HG03521 (cell line): ENCODE measurements at regions not wholly inside any gene's neighbourhood (a gene's known extent, or its start where the extent isn't known, plus 50 kb on each side); places are given as distances from the start of the nearest gene placed in this dataset.

Experiments
- ATAC-seq: cut with Tn5 transposase; IDR thresholded peaks from one replicate; pipeline ENCODE4 v1.9.1; 2021; ENCODE audit warnings: mild to moderate bottlenecking, moderate library complexity; ENCODE audit not compliant: unreplicated experiment

DNA sequence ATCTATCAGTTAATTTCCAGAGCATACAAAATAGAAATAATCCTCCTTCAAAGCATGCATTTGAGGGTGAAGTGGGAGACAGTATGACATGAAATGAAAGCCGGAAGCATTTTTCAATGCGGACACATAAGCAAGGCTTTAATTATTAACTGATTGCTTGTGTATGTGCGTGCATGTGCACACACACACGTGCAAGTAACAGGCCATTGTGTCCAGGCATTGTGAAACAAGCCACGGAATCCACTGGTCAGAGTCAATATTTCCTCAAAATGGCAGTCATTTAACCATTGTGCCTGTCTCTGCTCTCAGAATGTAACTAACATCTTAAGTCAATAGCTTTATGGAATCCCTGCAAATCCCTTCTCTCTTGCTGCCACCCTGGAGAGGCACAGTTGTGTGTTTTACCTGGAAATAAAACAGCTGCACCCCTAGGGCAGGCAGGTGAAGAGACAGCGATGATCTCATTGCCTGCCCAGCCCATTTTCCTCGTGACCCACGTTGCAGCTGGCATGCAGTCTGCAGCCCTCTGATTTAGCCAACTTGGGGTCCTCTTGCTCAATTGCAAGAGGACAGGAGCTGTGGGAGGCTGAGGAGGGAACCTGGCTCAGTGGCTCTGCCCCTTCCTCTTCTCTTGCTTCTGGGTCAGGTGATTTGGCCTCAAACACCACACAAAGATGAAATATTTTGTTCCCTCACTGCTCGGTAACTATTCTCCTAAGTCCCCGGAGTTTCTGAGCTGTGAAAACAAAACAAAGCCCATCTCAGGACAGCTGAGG, 500.9 kb upstream of the ZMIZ1 start:
- no peak for ATAC-seq

DNA sequence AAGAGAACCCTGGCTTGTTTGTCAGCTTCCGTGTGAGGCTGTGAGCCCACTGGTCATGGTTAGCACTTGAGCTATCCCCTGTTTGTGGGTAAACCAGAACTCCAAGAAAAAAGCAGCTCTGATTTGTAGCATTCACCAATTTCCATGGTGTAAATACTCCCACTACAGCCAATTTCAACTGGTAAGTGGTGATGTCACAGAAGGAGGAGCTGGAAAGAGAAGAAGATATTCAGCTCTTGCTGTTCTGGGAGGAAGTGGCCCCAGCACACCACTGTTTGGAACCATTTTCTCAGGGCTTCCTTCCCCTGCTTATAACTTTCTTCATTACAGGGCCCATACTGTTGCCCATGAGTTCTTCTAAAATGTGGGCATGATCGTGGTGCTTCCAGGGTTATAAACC, 500.1 kb upstream of the ZMIZ1 start:
- no peak for ATAC-seq

DNA sequence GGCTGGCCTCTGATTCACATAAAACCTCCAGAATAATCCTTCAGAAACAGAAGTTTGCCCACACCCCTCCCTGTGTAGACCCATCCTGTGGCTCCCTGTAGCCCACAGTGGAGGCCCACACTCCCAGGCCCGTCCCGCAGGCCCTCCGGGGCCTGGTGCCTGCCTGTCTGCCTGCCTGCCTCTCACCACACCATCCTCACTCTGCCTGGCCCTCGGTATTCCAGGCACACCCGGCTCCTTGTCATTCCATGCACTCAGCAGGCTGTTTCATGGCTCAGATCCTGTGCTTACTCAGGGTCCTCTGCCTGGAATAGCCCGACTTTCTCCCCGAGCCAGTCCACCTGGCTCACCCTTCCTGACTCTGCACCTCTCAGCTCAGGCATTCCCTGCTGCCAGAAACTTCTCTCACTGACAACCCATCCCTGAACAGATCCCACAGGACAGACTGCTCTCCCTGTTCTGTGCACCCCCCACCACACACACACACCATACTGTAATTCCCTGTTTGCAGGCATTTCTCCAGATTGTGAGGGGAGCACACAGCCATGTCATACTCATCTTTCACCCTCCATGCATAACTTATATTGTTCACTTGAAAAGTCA, 498.0 kb upstream of the ZMIZ1 start:
- ATAC-seq, result no peak

DNA sequence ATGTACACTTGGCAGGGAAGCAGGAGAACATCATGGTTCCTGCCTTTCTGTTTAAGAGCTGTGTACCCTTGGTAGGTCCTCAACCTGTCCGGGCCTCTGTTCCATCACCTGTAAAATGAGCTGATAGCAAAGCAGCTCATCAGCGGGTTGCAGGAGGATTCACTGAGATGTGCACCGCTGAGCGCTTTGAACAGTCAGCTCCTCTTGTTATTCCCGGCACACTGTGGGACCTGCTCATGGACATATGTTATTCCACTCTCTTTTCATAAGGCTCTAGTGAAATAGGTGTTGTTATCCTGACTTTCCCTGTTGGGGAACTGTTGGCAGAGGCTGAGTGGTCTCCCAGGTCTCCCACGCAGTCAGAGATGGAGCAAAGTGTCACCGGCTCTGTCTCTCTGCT, 497.5 kb upstream of the ZMIZ1 start:
- ATAC-seq, result no peak

DNA sequence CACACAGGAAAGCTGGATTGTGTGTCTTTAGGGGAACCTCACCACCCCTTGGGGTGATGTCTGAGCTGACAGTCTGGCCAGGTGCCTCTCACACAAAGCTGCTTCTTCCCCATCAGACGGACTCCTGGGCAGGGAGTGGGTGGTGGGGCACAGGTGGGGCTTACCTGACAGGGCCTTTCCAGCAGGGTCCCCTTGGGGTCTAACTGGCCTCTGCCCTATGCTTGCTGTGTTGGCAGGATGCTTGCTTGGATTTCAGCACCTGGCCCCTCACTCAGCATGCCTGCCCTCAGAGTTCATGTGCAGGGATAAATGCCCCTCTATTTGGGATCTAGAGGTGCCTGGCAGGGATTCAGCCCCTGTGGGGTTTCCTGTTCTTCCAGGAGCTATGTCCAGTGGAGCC, 496.9 kb upstream of the ZMIZ1 start:
- ATAC-seq, result no peak

DNA sequence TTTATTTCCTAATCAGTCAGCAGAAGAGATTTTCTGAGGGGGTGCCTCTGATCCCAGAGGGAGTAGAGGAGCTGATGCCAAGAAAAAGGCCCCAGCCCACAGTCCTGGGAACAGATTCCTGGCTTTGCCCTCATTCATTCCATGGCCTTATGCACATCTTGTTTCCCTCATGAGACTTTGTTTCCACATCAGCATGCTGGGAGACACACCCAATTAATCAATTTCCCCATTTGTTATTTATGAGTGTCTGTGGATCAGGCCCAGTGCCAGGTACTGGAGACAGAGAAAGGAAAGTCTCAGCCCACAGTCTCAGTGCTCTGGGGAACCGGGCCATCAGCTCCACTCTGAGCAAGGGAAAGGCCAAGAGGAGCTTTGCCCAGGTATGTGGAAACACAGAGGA, 496.2 kb upstream of the ZMIZ1 start:
- no peak for ATAC-seq

DNA sequence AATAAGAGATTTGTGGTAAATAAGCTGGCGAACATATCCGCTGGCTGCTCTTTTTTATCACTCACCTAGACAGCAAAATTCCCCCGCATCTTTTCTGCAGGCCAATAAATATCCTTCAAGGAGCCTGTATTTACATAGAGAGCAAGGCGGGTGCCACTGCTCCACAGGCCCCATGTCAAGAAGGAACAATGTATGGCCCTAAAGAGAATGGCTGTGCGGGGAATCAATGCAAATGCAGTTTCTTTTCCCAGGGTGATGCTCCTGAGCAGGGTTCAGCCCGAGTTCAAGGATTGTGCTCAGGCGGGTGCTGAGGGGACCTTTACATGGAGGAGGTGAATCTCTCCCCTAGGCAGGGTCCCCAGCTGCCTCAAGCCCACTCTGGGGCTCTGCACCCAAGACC, 494.2 kb upstream of the ZMIZ1 start:
- no peak for ATAC-seq

DNA sequence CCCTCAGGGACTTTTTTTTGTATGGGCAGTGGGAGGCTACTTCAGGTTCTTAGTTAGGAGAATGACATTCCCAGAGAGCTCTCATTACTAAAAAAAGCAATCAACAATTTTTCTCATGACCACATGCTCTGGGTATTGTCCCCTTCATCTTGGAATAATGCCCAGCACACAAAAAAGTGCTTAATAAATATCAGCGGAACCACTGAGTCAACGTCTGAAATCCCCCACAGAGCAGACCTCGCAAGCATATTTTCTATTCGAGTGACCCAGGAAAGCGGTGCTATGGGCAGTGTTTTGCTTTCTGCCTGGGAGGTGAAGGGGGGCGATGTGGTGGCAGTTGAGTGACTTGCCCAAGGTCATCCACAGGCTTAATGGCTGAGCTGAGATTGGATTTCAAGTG, 493.4 kb upstream of the ZMIZ1 start:
- ATAC-seq, result no peak

DNA sequence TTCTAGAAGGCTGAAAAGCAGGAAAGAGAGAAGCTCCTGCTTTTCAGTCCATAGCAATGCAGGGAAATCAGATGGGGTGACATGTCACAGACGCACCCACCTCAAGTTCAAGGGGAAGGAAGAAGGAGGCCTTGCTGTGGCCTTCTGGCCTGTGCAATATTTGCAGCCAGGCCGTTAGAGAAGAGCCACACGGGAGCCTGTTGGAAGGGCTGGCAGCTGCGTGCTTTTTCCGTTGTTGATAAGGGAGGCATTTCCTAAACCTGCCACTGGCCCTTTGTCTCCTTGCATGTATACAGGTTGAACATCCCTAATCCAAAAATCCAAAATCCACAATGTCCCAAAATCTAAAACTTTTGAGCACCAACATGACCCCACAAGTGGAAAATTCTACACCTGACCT, 492.5 kb upstream of the ZMIZ1 start:
- no peak for ATAC-seq

DNA sequence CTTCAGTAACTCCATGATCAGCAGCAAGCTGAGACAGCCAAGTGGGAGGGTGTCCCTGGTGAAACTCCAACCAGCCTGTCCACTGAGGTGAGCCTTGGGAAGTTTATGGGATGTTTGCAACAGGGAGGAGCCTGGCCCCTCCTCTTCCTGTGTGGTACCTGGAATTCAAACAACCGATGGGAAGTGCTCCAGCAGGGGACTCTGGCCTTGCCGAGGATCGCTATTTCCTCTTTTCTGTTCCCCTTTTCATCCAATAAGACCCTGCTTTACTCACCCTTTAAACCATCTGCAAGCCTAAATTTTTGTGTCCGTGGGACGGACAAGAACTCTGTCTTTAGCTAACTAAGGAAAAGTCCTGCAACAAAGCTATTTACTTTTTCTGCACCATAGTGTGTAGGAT, 491.1 kb upstream of the ZMIZ1 start:
- no peak for ATAC-seq

DNA sequence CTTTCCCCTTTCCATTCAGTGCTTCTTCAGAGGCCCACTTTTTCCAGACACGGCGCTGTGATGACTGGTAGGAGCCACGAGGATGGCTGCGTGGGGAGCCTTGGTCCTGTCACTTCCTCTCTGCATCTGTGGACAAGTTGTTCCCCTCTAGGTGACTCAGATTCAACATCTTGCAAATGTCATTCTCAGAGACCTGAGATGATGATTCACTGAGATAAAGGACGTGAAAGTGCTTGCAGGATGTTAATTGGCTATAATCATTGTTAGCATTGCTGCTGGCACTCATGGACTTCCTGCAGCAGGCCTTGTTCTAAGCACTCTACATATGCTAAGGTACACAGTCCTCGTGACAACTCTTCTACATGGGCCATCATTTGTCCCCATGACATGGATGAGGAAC, 489.8 kb upstream of the ZMIZ1 start:
- ATAC-seq, result no peak

DNA sequence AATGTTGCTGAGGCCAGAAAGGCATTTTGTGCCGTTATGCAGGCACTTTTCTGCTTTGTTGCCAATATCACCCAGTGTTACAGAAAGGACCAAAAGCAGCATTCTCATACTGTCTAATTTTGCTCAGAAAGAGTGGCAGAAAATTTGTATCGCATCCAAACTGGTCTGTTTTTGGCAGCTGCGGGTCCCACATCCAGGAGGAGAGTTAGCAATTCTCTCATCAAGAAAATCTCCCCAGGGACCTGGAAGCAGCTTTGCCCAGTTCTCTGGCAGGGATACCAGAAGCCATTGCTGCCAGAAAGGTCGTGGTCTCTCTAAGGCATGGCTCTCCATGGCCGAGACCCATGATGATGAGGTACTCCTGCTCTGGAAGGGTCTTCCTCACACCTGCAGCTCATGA, 489.2 kb upstream of the ZMIZ1 start:
- no peak for ATAC-seq

DNA sequence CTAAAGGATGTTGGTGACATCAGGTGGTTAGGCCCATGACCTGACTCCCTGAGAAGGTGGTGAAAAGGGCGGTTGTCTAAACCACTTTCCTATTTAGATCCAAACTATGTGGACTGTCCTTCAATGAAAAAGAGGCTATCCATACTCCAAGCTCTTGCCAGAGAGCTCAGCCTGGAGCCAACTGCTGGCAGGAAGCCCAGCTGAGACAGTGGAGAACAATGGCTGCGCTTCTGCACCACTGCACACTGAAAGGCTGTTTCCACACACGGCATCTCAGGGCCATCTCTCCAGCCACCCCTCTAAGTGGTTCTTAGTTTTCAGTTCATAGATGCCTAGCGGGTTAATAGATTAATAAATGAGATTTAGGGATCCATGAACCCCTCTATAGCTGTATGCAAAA, 488.8 kb upstream of the ZMIZ1 start:
- ATAC-seq, result no peak

DNA sequence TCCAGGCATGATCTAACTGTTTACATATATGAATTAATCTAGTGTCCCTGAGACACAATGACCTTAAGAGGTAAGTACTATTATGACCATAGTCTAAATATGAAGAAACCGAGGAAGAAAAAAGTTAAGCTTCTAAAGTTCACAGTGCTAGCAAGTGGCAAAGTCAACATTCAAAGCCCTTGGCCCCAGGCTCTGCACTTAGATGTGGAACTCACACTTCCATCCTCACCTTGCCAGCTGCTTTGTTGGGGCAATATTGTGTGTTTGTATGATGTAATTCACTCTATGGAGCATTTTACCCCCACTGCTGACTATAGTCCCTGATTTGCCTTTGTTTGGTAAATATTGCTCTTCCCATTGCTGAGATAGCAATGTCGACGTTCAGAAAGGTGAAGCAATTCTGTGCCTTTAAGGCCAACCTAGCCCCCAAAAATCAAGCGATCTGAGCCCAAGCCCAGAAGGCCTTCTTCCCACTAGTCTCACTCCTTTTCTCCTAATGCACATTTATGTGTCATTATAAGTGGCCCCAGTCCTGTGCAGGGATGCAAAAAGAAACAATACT, 487.6 kb upstream of the ZMIZ1 start:
- ATAC-seq, result no peak

DNA sequence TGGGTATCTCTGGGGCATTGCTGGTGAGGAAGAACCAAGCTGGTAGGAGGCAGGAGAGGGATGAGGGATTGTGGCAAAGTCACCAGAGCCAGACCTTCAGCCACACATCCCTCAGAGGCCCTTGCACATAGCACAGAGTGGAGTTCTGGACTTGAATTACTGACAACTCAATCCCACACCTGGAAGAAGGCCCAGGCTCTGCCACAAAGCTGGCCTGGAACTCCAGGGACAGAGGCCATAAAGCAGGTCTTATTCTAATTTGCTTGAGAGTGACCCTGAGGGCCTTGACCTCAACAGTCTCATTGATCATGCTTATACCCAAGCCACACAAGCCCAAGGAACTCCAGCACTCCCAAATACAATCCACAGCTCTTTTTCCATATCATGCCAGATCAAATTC, 486.2 kb upstream of the ZMIZ1 start:
- ATAC-seq, result no peak

DNA sequence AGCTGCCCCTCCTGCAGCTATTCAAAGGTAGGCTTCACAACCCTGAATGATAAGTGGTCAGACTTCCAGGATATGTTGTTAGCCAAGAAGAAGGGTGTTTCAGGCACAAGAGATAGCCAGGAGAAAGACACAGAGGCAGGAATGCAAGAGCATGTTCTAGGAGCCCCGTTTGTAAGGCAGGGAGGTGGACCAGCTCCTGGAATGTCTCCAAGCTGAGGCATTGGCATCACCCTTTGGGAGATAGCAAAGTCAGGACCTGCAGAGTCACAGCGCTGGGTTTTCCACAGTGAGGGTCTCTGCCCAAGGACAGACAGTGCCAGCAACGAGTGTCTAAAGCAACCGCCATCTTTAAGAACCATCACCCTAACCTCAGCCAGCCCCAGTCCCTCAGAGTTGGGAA, 484.5 kb upstream of the ZMIZ1 start:
- ATAC-seq, result no peak

DNA sequence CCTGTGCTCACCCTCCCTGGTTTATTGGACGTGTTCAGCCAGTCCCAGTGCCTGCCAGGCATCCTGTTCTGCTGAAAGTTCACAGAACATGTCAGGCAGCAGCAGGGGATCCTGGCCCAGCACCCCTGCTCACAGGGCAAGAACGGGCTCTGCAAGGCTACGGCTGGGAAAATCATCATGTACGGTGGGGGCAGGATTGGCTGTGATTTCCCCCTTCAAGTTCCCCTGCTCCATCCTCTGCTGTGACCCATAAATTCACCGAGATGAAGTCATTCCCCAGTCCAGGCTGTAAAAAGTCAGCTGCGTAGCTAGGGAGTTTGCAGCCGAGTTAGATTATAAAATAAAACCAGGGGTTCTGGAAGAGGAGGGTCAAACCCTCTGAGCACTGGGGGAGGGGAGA, 484.1 kb upstream of the ZMIZ1 start:
- no peak for ATAC-seq

DNA sequence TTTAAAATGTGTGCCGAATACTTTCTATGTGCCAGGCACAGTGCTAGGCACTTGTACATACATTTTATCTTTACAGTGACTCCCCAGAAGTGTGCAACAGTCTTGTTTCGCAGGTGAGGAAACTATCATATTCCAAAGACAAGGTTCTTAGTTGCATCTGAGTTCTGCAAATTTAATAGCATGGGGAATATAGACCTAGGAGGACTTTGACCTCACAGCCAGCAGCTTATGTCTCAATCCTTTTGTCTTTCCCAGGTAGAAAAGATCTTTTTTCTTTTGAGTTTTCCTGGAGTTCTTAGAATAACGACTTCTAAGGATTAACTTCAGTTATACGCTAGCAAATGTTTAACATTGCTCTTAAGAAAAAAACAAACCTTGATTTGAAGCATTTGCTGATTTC, 482.8 kb upstream of the ZMIZ1 start:
- ATAC-seq, result no peak

DNA sequence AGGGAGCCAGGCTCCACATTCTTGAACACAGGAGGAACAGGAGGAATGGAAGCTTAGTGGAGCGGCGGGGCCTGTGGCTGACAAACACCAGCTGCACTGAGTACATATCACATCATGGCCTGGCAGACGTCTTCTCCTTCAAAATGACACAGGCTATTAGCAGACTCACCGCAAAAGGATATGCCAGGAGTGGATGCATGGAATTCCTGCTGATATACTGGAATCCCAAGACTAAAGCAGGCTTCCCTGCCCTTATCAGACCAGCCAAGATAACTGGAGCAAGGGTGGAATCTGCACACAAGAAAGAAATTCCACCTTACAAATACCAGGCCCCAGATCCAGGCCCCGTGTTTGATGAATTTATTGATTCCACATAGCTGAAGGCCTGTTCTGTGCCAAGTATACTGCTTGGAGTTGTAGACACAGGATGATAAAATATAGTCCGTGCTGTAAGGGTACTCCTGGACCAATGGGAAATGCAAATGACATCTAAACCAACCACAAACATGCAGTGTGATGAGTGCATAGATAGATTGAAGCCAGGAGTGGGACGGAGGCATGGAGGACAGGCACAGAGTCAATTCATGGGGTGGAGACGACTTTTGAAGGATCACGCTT, 480.5 kb upstream of the ZMIZ1 start:
- ATAC-seq, result no peak

DNA sequence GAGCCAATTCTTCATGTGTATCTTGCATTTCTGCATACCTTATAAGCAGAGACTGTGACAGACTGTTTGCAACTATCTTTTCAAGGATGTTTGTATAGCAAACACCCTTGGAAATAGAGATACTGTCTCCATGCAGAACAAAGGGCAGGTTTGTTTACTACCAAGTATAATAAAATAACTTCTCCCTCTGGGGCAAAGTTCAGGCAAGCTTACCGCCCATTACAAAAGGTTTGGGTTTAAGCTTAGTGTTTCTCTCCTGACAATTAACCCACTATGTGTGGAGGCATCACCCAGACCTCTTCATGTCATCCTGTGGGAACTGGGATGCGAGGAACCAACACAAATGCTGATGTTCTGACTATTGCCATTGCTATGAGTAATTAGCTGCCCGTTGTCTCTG, 479.1 kb upstream of the ZMIZ1 start:
- no peak for ATAC-seq

DNA sequence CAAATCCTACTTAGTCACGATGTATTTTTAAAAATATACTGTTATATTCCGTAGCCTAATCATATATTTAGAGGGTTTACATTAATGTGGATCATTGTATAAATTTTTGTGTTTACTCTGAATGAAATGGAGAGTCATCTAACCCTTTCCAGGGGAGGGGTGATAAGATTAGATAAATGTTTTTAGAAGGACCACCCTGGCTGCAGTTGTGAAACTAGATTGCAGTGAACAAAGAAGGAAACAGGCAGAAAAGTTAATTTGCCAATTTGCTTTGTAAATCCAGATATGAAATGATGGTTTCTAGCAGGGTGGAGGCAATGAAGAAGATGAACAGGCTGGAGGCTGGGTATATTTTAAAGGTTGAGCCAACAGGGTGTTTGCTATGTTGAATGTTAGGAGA, 477.7 kb upstream of the ZMIZ1 start:
- no peak for ATAC-seq

DNA sequence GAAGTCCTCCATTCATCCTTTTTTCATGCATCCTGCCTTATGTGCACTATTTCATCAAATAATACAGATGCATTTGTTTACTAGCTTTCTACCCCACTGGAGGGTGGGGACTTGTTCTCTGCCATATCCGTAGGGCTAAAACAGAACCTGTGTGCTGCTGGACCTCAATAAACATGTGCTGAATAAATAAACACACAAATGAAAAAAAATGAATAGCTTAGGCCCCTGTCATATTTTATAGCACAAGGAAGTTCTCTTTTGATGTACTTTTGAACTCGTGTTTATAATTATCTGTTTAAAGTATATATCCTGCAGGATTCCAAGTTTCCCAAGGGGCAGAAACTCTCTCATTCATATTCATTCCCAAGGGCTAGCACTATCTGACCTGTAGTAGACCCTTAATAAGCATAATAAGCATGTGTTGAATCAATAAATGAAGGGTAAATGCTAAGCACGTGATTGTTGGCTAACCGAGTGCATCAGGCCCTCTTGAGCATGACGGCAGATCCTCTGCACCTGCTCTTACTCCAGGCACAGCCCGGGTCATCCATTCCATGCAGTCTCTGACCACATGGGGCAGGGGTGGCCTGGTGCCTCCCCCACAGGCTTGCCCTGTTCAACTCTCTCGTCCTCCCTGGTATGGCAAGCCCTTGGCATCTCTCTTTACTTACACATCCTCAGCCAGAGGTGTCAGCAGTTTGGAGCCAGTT, 474.1 kb upstream of the ZMIZ1 start:
- no peak for ATAC-seq
